Kidney capillary endothelial cell (primary cell): ENCODE measurements at regions not wholly inside any gene's neighbourhood (a gene's known extent, or its start where the extent isn't known, plus 50 kb on each side); places are given as distances from the start of the nearest gene placed in this dataset.

Experiments
- DNase-seq: peaks from one replicate; pipeline ENCODE4 v3.0.0-alpha.2; 2018; ENCODE audit warnings: low spot score

DNA sequence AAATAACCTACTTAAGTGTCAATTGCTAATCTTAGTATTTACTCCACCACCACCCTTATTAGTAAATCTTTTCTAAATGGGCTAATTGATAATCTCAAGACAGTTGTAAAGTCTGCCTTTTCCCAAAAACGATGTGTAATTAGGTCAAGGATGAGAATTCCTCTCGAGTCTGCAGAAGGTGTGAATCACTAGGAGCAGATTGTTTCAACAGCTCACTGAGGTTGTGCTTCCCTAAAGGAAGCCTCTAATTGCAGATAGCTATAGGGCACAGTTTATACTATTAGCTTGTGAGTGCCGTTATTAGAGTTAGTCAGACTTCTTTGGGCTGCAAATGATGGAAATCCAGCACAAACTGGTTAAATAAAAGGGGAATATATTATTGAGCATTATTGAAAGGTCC, 84.9 kb downstream of the C11orf91 start:
- DNase-seq, result no peak

DNA sequence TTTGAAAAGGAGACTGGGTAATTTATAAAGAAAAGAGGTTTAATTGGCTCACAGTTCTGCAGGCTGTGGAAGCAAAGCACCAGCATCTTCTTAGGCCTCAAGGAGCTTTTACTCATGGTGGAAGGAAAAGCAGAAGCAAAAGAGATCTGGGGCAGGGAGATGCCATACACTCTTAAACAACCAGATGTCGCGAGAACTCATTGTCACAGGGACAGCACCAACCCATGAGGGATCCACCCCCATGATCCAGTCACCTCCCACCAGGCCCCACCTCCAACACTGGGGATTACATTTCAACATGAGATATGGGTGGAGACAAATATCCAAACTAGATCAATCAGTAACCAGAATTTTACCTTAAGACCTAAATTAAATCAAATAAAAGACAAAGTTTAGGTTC, 87.2 kb downstream of the C11orf91 start:
- DNase-seq, result no peak

DNA sequence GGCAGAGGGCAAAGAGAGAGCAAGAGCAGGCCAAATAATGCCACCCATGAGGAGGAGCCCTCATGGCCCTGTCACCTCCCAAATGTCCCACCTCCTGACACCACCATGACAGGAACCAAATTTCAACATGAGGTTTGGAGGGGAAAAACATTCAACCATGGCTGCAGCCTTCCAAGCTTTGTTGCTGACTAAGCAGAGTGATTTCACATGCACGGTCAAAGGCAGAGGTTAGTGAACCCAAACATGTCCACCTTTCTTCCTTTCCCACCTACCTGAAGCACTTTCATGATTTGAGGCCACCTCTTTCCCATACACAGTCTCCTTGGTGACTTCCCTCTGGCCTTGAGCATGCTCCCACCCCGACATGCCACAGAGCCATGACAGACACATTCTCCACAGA, 89.7 kb downstream of the C11orf91 start:
- no peak for DNase-seq

DNA sequence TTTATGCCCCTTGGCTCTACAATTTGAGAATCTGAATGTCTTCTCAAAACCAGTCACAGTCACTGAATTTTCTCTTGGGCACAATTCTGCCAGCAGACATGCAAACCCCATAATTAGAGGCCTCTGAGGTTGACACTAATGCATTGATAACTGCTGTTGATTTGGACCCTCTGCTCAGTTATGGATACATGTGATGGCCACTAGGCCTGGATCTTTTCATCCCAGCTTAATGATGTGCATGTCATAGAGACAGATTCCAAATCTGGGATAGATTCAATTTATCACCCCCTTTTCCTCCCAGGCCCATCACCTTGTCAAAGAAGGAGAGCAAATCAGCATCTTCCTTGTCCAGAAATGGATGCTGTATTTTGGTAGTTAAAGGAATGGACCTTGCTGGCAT, 92.2 kb downstream of the C11orf91 start:
- DNase-seq, result no peak

DNA sequence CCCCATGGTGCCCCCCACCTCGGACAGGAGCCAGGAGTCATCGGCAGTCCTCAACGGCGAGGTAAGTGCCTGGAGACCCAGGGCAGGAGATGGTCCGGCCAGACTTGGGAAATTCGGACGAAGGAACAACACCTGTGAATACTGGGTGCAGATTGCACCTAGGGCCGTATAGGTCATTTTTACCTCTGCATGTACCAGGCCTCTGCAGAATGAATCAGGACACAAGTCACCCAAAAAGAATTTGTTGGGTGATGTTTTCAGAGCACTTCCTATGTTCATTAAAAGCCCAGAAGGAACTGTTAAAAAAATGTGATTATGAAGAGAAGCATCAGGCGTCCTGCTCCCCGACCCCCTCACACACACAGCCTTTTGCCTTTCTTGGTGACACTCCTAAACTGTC, 93.9 kb downstream of the C11orf91 start:
- no peak for DNase-seq

DNA sequence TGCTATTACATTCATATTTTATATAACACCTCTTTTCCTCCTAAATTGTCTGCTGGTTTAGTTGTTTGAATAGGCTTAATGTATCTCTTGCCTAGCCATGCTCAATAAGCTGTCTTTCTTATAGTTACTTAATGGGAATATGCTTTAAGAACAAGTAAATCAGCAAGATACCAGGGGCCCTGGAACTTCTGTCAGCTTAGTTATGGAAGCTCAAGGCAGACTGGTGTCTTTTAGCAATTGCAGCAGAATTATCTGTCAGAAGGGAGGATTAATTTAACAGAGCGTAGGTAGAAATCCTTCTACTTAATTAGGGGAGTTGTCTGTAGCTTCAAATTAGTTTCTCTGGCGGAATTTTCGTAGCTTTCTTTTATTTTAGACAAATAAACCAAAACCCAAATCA, 94.9 kb downstream of the C11orf91 start:
- DNase-seq, result no peak

DNA sequence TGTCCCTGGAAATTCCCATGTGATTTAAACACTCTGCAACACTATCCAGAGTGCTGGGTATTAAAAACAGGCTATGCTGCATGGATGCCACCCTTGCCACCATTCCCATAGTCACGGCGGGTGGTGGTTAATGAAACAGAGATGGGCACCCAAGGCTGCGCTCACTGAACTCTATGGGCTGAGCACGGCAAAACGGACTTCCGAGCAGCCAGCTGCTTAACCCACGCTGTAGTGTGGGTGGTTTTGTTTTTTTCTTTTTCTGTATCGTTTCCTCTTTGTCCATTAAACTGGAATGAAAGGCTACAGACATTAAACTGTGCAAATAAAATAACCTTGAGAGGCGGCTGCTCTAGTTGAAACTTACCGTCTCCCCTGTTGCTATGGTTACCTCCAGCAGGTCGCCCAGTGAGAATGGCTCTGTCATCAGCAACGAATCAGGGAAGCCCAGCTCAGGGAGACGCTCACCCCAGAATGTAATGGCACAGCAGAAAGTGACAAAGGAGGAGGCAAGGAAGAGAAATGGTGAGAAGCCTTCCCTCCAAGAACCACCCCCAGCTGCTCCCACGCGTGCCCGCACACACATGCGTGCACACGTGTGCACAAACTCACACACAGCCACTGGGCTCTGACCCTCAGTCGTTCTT, 102.1 kb downstream of the C11orf91 start:
- DNase-seq, result no peak

DNA sequence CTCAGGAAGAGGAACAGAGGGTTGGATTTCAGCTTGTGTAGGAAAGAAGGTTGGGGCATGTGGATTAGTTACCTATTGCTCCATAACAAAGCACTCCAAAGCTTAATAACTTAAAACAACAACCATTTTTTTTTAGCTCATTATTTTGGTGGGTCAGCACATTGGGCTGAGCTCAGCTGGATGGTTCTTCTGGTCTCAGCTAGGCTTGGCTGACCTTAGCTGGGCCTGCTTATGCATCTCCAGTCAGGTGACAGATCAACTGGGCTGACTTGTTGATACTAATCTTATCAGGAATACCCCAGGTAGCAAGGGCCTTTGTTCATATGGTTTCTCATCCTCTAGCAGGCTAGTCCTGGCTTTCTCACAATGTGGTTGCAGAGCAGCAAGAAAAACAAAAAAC, 106.4 kb downstream of the C11orf91 start:
- DNase-seq, result no peak

DNA sequence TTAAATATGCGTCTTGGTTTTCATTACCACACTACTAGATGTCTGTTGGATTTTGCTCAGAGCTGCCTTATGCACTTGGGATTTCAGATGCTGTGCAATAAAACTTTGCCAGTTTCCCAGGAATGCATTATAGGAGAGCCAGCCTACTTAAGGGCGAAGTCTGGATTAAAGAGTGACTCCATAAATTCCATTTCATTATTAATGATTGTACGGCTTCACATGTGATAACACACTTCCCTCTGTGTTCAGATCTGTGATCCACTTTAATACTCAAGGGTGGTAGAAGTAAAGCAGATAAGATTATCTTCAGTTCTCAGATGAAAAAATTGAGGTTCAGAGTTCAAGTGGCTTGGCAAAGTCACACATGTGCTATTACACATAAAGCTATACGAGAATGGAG, 110.2 kb downstream of the C11orf91 start:
- DNase-seq, result no peak

DNA sequence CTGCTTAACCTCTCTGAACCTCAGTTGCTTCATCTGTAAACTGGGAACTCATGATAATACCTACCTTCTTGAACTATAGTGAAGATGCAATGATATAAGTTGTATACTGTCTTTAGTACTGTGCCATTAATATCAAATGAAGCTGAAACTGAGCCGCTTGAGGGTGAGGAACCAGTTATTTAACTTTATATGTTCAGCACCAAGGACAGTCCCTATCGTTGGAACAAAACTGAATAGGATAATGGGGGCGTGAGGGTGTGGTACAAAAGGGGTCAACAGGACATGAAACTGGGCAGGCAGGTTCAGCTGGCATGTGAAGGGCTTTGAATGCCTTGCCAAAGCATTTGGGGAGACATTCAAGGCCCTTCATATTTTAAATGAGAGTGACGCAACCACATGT, 112.6 kb downstream of the C11orf91 start:
- no peak for DNase-seq

DNA sequence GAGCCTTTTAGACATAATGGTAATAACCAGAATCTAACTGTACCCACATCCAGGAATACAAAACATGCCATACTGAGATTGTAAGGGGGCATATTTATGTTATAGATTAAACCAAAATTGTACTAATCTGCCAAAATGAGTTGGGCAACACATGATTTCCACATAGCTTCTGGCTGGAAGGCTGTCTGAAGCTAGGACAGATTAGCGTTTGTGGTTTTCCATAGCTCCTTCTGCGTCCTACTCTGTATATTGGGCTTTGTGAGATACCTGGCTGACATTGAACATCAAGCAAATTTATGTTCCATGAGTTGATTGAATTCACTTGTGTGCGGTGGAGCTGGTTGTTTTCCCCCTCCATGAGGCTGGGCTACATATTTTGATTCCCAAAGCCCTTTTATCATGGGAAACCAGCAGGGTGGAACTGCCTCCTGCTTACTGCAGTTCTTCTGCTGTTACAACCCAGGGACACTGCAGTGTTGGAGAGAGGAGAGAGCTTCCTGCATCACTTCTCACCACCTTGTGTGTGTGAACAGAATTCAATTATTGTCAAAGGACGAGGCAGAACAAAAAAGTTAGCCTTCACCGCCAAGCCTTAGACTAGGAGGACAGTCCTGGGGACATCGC, 114.9 kb downstream of the C11orf91 start:
- DNase-seq, result no peak

DNA sequence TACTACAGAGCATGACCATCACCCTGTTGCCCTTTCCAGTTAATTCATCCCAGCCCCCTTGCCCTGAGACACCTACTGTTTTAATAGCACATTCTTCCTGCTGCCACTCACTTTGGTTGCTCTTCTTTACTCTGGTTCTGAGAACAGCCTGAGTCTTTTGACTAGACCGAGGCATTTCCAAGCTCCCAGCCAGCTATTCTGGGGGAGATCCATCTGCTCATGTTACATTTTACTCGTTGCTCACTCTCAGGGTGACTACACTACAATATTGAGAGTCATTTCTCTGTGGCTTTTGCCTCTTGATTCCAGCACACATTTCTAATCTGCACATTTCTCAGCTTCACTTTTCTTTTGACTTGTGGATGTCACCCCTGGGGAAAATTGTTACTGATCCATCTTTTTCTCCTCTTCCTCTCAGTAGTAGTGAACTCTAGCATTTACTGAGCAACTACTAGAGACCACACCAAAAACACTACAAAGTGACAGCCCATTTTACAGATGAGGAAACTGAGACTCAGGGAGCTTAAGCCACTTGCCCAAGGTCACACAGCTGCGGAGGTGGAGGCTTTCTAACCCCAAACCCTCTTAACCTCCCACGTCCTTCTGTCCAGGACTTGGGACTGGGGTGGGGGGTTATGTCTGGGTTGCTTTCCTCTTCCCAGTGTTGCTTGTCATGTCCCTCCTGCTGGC, 117.8 kb downstream of the C11orf91 start:
- no peak for DNase-seq

DNA sequence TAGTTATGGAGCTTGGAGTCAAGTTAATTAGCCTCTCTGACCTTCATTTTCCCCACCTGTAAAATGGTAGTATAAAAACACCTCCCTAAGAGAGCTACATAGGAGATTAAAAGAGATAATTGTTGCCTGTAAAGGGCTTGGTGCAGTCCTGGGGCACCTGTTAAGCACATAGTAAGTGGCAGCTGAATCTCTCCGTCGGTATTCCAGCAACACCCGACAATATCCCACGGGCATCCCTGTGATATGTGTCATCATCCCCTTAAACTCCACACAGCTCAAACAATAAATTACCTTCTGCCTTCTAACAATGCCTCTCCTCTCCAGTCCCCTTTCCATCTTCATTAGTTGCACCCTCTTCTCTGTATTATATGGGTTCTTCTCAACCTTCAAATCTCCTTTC, 121.5 kb downstream of the C11orf91 start:
- no peak for DNase-seq

DNA sequence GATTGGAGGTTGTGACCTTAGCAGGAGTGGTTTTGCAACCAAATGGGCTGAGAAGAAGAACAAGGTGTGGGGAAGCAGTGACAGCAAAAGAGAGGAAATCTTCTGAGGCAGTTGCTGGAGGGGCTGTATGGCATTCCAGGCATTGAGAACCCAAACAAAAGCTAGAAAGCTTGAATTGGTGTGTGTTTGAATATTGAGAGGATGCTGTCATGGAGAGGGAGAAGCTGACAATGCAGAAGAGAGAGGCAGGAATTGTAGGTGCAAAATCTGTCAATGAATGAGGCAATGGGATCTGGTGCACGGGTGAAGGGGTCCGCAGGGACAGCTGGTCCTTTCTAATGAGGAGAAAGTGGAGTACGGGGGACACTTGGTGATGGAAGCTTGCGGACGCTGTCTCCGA, 123.4 kb downstream of the C11orf91 start:
- no peak for DNase-seq

DNA sequence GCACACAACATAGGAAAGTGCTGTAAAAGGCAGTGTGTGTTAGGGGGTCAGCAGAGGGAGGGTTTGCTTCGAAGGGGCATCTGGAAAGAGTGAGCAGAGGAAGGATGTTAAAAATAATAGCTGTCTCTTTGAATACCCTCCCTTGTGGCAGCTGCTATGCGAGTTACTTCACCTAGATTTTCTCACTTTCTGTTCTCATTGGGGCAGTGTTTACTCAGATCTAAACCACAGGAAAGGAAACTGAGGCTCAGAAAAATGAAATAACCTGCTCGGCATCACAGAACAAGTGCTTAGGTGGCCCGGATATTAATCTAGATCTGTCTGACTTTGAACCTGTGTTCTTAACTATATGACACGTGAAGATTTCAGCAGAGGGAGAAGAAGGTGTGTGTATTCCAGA, 125.3 kb downstream of the C11orf91 start:
- DNase-seq, result no peak

DNA sequence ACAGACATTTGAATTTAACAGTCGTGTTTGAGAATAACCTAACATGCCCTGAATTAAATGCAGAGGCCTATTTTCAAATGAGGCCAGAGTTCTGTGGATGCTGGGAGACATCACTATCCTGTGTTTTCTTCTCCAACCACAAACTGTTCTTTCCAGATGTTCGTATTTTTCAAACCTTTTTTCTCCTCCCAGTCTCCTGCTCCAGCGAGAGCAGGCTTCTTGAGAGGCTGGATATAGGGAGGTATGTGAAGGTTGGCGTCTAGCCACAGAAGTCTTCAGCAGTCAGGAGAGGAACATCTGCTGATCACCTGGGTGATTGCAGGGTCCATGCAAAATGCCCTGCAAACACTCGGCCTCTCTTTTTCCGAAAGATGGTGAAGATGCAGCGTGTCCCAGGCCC, 126.3 kb downstream of the C11orf91 start:
- DNase-seq, result no peak

DNA sequence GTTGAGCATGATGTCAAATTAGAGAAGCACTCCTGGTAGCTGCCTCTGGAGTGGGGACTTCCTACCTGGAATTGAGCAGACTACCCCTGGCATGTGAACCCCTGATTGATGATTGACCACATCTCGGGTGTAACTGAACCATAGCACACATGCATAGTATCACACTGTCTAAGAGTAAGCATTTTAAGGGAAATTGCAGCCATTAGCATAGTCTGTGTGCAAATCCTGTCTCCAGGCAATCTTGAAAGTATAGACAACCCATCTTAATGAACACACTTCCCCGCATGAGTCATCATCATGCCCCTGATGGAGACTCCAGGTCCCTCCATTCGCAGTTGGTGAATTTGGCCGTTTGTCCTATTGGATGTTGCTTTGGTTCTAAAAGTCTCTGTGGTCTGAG, 131.3 kb downstream of the C11orf91 start:
- no peak for DNase-seq

DNA sequence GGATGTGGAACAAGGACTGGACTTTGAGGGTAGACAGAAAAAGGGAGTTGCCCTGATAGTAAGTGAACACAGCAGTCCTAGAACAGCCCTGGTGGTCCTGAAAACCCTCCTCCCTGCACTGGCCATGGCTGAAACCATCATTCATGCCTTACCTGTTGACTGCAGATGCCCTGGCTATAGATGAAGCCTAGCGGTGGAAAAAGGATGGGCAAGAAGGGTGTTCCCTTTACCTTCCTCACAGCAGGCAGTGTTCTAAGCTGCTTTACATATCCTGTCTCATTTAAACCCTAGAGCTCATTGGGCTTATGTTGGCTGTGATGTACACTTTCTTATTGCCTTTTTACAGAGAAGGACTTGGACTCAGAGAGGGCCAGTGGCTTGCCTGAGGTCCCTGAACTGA, 133.6 kb downstream of the C11orf91 start:
- no peak for DNase-seq

DNA sequence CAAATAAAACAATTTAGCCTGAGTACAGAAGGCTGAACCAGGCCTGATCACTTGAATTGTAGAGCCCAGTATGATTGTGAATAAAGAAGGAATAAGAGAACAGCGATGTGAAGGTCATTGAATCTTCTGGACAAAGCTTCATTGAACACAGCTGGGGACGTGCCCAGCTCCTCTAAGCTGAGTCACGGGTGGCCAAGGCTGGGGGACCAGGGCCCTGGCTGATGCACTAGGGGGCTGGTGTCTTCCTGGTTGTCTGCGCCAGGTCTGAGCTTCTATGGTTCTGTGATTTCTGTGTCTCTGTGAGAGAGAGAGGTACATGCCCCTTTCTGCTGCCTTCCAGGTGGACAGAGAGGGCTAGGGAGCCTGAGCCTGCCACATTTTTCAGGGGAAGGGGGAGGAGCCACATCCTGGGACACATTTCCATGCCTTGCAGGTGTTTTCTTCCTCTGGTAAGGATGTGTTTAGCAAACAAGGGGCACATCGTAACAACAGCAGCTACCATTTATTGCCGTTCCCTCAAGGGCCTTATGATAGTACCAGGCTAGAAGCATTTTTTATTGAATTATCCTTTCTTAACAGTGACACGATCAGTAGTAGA, 135.7 kb downstream of the C11orf91 start:
- DNase-seq, result no peak

DNA sequence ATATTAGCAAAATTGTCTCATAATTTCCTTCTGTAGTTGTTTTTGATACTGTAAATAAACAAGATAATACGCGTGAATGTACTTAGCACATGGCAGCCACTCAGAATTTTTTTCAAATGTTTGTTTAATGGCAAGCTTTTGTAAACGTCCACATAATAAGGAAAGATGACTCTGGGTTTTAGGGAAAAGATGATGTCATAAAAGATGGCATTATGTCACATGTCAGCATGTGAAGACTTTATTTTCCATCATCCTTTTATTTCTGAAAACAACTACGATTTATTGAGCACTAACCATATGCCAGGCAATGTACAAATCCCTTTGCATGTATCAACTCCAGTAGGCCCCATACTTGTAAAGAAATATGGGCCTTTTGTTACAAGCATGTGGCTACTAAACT, 139.9 kb downstream of the C11orf91 start:
- no peak for DNase-seq

DNA sequence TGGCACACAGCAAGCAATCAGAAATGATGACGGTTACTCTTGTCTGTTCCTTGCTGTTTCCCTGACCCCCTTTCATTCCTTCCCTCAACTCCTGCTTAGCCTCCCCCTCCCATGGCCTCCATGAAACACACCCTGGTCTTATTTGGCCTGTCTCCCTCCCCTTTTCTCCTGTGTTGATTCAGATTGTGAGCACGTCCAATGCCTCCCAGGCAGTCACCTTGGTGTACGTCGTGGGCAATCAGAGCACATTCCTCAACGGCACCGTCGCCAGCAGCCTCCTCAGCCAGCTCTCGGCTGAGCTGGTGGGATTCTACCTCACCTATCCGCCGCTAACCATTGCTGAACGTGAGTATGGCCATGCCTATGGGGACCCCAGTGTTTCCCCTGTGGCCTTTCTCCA, 141.1 kb downstream of the C11orf91 start:
- no peak for DNase-seq

DNA sequence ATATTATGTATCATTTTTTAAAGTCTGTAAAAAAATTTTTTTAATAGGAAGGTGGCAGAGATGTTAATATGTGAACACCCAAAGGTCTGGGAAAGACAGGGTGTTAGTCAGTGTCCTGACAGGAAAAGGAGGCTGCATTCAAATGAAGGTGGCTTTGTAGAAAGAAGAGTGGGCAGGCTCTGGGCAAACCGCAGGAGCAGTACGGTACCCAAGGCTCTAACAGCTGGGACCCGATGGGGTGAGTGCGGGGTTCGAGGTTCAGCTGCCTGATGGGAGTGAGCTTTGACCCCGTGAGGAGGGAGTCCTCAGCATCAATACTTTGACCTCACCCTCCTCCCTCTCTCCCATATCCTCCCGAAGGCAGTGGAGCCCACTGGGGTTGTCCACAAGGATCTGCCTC, 142.5 kb downstream of the C11orf91 start:
- DNase-seq, result no peak

DNA sequence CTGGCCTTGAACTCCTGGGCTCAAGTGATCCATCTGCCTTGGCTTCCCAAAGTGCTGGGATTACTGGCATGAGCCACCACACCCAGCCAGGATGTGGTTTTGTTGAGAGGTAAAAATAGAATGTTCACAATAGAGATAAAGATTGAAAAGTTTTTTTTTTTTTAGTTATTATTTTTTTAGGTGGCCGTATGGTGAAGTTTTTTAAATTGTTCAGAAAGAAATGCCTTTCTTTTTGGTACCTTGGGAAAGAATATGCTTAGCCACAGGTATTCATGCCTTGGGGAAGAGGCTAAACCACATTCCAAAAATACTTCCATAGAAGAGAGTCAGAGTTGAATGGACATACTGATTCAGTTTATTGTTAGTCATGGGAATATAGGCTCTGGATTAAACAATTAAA, 143.4 kb downstream of the C11orf91 start:
- no peak for DNase-seq
